ENCODE measurements at regions not wholly inside any gene's neighbourhood (a gene's known extent, or its start where the extent isn't known, plus 50 kb on each side); places are given as distances from the start of the nearest gene placed in this dataset.
A peak's percentile ranks its signal among the peaks of the same experiment; 100 is the strongest.

DNA sequence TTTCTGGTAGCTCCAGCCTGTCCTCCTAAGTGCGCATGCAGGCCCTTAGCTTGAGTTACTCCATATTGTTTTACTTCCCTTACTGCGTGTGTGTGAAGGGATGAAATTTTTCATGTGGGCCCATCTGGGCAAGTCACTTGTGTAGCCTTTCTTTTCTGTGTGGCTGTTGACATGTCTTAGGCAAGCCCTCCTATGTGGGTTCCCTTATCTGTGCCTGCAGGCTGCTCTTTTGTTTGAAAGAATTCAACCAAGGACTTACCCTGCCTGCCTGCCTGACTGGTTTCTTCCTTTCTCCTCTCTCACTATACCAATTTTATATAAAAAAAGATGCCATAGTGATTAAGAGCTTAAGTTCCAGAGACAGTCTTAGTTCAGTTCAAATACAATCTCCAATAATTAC, 249.3 kb downstream of the ATG4C start:
- no peak for DNase-seq (ENCODE audit: low read depth in 4 of 4, low spot score in 3 of 4)

DNA sequence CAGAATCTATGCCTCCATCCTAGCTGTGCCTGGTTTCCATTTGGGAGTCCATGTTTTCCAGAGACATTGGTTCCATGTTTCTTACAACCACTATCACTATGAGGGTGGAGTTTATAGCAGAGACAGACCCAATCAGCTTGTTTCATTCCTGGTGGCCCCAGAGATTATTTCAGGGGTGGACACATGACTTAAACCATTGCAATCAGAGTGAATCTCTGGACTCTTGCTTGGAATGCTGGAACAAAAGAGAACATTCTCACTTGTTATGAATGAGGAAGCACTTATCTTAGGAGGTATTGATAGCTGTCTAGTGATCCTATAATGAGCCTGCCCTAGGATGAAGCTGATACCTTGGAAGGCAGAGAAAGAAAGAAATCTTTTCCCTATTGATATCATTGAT, 250.3 kb downstream of the ATG4C start:
- DNase-seq (ENCODE audit: low read depth in 4 of 4, low spot score in 3 of 4) = no peak

DNA sequence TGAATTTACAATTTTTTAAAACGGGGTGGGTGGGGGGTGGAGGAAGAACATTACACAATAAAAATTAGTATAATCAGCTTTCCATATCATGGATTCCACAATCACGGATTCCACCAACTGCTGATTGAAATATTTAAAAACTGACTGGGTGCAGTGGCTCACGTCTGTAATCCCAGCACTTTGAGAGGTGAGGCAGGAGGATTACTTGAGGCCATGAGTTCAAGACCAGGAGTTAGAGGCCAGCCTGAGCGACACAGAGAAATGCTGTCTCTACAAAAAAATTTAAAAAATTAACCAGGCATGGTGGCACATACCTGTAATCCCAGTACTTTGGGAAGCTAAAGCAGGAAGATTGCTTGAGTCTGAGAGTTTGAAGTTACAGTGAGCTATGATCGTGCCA, 254.7 kb downstream of the ATG4C start:
- no peak for DNase-seq (ENCODE audit: low read depth in 4 of 4, low spot score in 3 of 4)

DNA sequence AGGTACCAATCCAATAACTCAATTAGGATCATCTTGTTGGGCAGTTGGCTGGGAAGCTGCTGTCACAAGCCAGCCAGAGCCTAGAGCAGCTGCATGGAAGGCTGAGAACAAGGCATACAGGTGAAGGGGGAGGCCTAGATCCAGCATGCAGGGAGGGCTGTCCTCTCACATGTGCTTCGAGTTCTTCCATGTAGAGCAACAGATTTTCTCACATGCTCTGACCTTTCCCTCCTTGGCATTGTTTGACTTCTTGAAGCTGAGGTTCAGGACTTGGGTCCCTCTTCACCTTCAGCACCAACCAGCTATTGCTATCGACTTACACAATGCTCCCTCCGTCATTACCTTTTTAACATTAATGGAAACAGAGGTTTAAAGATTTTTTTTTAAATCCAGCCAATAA, 257.7 kb downstream of the ATG4C start:
- DNase-seq (ENCODE audit: low read depth in 4 of 4, low spot score in 3 of 4) = no peak

DNA sequence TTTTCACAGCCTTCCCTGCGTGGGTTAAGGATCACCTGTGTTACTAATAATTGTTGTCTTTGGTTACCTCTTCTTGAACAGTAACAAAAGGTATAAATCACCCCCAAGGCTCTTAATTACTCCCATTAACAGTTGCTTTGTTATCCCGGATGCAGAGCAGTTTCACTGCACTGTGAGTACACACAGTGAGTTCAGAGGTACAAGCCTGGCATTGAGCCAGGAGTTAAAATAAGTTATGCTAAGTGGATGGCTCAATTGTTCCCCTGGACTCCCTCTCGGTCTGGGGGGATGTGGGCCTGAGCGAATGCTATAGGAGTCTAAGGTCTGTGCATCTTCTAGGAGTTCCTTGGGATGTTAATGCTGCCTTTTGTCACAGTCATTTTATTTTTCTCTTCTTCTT, 258.3 kb downstream of the ATG4C start:
- peak in 2 of 4 donors; percentile 16 to 17 for DNase-seq (ENCODE audit: low read depth in 4 of 4, low spot score in 3 of 4)

DNA sequence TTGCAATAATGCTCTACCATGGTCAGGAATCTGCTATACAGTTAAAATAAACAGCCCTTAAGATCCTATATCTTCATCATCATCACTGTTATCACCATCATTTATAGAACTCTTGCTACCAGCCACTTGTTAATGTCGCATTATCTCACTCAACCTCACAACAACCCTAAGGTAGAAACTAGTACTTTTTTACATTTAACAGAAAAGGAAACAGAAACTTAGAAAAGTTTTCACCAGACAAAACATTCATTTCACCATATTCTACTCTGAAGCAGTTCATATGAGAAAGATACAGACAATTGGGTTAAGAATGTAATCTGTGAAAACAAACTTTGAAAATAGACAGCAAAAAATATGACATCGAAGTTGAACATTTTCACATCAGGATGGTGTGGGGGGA, 262.6 kb downstream of the ATG4C start:
- no peak for DNase-seq (ENCODE audit: low read depth in 4 of 4, low spot score in 3 of 4)

DNA sequence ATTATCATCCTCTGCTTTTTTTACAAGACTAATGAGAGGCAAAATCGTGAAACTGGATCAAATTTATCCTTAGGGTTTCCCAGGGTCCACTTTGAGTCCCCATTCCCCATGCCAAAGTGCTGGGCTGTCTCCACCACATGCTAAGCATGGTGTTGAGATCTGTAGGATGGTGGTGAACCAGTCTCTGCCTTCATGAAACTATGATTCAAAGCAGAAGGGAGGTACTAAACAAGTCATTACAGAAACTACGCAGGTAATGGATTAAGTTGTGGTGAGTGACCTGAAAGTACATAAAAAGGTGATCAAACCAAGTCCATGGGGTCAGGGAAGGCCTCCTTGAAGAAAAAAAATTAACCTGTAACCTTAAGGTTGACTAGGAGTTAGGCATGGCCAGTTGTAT, 265.2 kb downstream of the ATG4C start:
- DNase-seq (ENCODE audit: low read depth in 4 of 4, low spot score in 3 of 4) = no peak

DNA sequence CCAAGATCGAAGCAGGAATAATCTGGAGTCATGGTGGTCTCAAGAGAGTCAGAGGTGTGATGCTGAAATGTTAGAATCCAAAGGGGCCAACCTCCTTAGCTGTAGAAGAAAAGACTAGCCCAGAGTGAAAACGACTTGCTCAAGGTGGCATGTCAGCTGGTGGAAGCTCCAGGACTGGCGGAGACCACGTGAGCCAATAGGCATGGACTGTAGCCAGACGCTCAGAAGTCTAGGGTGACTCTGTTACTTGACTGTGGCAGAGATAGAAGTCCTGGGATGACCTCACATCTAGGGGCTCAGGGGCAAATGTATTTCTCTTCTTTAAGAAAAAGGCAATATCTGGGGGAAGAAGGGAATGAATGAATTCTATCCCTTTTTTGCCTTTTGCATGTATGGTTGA, 267.4 kb downstream of the ATG4C start:
- DNase-seq (ENCODE audit: low read depth in 4 of 4, low spot score in 3 of 4) = no peak

DNA sequence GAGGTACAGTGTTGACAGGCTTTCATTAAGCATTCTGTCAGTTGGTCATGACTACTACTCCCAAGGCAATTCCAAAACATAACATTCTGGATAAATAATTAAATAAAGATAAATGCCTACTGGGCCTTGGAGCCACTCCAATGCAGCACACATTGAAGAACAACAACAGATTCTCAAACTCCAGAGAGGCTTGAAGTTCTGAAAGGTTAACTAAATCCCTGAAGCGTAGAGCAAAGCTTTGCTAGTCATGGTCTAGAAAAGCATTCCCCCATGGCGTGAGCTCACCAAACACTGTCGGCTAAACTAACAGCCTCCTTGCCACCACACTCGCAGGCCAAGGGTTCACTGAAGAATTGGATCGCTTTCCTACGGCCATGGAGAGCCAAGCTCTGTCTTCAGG, 268.0 kb downstream of the ATG4C start:
- DNase-seq (ENCODE audit: low read depth in 4 of 4, low spot score in 3 of 4) = no peak

DNA sequence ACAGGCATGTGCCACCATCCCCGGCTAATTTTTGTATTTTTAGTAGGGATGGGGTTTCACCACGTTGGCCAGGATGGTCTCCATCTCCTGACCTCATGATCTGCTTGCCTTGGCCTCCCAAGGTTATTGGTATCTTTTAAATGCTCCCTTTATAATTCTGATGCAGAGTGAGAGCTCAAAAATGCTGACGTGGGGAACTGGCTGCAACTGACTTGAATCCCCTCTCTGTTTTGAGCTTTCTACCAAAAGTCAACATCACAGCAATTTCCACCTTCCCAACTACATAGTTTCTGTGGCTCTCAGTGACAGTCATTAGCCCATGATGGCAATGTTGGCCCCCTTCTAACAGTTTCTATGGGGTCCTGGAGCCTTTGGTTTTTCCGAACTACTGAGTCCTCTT, 268.2 kb upstream of the FOXD3 start:
- no peak for DNase-seq (ENCODE audit: low read depth in 4 of 4, low spot score in 3 of 4)

DNA sequence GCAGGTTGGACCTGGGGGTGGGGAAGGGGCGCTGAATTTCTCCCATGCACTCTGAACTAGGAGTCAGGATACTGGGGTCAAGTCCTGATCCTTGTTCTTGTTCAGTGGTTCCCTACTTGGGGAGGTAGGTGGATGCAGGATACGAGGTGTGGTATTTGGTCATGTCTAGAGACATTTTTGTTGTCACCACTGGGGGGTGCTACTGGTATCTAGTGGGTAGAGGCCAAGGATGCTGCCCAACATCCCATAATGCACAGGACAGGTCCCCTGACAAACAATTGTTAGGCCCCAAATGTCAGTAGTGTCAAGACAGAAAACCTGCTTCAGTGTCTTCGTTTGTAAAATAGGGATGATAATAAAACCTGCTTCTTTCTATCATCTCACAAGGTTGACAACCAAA, 259.0 kb upstream of the FOXD3 start:
- no peak for DNase-seq (ENCODE audit: low read depth in 4 of 4, low spot score in 3 of 4)

DNA sequence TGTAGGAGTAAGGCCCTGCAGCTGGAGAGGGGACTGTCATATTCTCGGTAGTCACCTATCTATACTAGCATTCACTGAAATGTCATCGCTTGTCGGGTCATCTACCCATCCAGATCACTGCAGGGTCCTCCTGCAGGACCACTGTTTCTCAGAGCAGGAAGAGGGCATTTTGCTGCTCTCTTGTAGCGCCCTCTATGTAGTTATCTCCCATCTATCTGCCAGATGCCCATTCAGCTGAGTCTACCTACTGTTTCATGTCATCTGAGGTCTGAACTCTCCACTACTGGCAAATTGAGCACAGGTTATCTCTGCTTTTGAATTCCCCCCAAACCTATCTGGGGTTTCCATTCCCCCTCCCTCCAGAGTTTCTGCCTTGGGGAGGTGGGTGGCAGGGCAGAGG, 258.2 kb upstream of the FOXD3 start:
- no peak for DNase-seq (ENCODE audit: low read depth in 4 of 4, low spot score in 3 of 4)

DNA sequence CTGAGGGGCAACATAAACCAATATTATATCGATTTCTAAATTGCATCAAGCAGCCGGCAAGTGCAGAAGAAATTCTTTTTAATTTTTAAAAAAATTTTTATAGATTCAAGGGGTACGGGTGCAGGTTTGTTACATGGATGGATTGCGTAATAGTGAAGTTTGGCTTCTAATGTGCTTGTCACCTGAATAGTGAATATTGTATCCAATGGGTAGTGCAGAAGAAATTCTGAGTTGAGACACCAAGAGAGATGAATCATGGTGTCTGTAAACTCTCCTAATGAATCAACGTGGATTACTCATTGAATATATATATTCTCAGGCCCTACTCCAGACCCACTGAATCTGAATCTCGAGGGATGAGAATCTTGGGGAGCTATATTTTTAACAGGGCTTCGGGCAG, 253.7 kb upstream of the FOXD3 start:
- DNase-seq (ENCODE audit: low read depth in 4 of 4, low spot score in 3 of 4) = no peak

DNA sequence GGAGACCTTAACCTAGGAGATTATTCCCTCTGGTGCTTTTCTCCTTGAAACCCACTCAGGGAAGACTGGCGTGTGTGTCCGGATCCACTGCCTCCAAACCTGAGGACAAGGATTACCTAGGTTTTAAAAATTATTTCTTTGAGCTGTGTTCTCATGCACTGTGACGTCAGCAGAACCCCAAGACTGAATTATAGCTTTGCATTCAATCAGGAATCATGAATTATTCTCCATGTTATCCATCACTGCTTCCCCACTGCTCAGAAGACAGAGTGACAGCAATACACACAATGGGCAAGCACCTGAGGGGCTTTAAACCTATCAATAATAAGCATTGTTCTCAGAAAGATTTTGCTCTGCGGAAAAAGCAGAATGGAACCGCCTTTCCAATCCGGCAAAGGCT, 253.2 kb upstream of the FOXD3 start:
- no peak for DNase-seq (ENCODE audit: low read depth in 4 of 4, low spot score in 3 of 4)

DNA sequence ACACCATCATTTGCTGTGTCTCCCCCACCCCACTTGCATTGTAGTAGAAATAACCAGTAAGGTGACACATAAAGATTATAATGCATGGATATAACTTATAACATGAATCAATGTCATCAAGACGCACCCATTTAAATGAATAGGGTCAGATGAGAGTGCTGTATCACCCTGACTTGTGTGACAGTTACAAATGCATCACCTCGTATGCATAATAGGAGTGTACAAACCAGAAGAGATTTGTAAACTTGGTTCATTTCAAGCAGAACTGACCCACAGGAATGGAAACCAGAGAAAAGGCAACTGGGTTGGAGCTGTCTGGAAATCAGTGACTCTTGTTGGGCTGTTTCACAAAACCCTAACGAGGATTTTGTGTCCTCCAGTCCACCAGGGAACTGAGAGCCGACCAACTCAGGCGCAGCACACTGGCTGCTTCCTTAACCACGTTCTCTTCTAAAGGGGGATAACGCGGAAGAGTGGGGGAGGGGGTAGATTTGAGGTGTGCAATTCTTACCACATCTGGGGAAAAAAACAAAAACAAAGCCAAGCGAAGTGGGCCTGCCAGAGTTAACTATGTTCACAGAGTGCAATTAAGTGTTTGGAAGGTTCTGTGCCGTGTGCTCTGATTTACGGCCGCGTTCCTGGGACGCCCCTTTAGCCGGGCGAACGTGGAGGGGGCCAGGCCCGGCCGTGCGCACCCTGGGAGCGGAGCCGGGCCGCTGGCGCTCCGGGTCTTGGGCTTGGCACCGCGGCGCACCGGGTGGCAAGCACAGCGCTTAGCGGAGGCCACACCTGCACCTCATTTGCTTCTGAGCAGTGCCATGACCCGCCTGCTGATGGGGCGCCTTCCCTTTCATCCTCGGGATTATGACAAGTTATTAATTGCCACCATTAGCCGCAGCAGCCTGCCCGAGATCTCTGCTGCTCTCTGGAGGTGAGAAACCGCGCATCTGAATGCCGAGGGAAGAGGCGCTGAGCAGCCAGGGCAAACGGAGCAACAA, 248.8 kb upstream of the FOXD3 start:
- no peak for DNase-seq (ENCODE audit: low read depth in 4 of 4, low spot score in 3 of 4)

DNA sequence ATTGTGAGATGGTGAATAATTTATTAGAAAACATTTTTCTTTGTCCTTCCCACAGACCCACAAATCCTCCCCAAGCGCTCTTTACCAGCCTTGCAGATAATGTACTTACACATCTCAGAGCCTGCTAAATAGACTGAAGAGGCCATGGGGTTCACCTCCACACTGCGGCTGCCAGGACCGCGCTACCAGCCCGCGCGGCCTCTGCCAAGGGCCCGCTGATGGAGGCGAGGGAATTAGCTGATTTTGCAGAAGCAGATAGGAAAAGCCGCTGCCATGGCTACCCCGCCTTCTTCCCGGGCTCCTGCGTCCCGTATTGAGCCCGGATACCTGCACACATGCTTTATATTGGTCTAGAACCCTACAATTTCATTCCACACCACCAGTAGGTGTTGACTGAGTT, 248.0 kb upstream of the FOXD3 start:
- no peak for DNase-seq (ENCODE audit: low read depth in 4 of 4, low spot score in 3 of 4)

DNA sequence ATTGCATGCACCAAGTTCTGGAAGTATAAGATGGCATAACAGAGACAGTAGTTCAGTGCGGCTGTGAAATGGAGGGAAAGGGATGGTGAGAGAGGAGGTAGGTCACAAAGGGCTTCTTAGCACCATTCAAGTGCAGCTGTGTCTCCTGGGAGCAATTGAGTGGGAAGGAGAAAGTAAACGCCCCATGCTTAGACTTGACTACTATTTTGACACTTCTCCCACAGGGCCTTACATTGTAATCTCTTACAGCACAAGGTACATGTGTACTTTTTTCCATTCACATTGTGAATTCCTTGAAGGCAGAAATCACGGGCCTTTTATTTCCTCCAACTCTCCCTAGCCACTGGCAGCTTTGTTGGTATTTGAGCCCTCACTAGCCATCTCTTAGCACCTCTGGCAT, 239.6 kb upstream of the FOXD3 start:
- DNase-seq (ENCODE audit: low read depth in 4 of 4, low spot score in 3 of 4) = no peak

DNA sequence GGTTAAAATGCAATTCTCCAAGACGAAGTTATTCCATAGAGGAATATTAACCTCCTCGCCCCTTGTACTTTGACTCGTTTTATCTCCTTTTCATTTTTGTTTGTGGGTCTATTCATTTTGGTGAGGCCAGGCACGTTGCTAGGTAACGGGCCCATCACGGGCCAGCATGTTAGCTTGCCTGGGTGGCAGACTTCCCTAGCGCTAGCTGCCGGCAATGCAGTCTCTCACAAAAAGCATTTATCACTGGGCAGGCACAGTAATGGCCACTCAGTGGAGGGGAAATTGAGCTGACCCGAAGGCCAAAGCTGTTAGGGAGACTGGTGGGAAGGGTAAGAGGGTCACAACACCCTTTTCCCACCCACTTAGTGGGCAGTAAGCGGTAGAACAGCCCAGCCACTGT, 234.4 kb upstream of the FOXD3 start:
- DNase-seq (ENCODE audit: low read depth in 4 of 4, low spot score in 3 of 4) = no peak

DNA sequence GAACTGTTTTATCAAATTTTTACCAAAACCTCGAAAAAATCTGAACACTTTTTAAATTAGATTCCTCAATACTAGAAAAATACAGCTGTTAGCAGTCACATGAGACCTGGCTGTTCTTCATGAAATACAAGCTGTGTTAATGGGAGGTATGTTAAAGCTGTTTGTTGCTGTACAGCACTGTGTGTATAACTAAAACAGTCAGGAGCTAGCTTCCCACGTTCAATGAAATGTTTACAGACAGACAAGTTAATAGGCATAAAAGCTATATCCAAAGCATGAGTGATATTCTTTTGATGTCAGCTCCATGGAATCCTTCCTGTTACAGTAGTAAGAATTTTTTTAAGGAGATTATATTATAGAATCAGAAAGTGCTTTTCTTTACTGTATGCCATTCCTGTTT, 223.2 kb upstream of the FOXD3 start:
- no peak for DNase-seq (ENCODE audit: low read depth in 4 of 4, low spot score in 3 of 4)

DNA sequence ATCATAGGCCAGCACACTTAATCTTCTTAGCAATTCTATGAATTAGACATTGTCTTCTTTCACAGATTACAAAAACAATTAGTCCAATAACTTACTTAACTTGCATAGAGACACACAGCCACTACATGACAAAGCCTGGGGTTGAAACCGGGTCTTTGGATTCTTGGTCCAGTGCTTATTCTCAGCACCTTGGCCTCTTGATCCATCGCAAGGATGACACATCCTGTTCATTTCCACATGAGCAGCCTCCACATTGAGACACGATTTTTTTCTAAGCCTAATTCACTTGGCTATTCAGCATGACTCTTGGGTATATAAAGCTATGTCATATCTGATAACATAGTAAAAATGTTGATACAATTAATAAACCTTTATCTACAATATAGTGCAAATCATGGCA, 221.0 kb upstream of the FOXD3 start:
- no peak for DNase-seq (ENCODE audit: low read depth in 4 of 4, low spot score in 3 of 4)

DNA sequence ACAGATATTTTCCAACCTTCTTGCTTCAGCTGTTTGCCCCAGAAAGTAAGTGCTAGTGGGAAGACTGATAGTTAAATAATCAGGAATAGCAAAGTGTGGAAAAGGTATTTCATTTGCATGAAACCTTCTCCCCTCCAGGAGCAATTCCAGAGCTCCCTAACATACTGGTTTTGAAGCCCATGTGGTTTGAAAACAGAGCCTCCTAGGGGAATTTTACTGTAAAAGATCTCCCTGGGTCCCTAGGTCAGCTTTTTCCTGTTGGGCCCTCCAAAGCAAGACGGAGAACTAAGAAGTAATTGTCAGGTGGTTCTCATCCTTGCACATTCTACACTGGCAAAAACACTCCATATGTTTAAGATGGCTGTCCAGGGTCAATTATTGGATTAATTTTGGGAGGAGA, 218.7 kb upstream of the FOXD3 start:
- no peak for DNase-seq (ENCODE audit: low read depth in 4 of 4, low spot score in 3 of 4)

DNA sequence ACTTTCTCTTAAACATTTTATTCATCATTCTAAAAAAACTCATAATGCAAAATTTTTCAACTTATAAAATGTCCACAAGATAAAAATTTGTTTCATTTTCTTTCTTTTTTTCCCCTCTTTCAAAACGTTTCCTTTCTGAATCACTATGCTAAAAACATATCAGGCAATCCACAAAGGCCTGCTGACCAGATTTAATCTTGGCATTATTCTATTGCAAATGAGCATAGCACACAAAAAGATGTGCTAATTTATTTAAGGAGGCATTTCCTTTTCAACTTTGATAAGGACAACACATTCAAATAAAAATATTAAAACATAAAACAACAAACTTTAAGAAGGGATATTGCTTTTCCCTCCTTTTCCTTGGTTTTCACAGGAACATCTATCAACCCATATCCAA, 215.3 kb upstream of the FOXD3 start:
- no peak for DNase-seq (ENCODE audit: low read depth in 4 of 4, low spot score in 3 of 4)

DNA sequence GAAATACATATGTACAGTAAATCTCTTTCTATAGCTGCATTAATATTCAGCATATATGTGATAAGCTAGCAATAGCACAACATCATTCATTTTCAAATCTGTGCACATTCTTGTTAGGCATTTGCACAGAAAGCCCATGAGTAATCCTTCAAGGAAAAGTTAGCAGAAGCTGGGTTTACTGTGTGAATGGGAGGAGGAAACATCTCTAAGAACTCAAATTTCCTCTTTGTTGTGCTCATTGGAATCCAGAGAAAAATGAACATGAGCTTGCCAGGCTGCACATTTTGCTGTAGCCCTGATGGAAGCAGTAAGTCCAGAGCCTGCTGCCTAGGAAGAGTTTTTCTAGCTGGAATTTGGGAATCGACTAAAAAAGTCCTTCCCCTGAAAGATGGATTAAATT, 214.2 kb upstream of the FOXD3 start:
- no peak for DNase-seq (ENCODE audit: low read depth in 4 of 4, low spot score in 3 of 4)

Data from left renal pelvis (tissue), 4 donors.